GM21717 (cell line): ENCODE measurements at regions not wholly inside any gene's neighbourhood (a gene's known extent, or its start where the extent isn't known, plus 50 kb on each side); places are given as distances from the start of the nearest gene placed in this dataset.
"Not testable (repeated sequence)": the region's sequence is repeated elsewhere in the genome, so short reads cannot be mapped to it uniquely, and the experiment has no call there.

Experiments used
- ATAC-seq: cut with Tn5 transposase; IDR thresholded peaks from one replicate; pipeline ENCODE4 v1.9.1; 2021; ENCODE audit warnings: mild to moderate bottlenecking, moderate library complexity; ENCODE audit not compliant: unreplicated experiment

GRCh38 chr2:90209009-90209408, 1517.5 kb downstream of the RPIA start:
- ATAC-seq: no peak

DNA sequence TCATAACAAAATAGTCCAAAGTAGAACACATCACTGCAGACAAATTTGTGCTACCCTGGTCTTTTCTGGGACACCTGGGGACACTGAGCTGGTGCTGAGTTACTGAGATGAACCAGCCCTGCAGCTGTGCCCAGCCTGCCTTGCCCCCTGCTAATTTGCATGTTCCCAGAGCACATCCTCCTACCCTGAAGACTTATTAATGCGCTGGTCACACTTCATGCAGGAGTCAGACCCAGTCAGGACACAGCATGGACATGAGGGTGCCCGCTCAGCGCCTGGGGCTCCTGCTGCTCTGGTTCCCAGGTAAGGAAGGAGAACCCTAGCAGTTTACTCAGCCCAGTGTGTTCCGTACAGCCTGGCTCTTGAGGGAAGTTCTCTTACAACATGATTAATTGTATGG, 1518.3 kb downstream of the RPIA start:
- ATAC-seq: no peak

- ATAC-seq: not testable (repeated sequence)
Observed at GRCh38 chr2:90215880-90216279, 1524.4 kb downstream of the RPIA start.

GRCh38 chr2:90216801-90217200, 1525.3 kb downstream of the RPIA start:
- not testable (repeated sequence) for ATAC-seq

DNA sequence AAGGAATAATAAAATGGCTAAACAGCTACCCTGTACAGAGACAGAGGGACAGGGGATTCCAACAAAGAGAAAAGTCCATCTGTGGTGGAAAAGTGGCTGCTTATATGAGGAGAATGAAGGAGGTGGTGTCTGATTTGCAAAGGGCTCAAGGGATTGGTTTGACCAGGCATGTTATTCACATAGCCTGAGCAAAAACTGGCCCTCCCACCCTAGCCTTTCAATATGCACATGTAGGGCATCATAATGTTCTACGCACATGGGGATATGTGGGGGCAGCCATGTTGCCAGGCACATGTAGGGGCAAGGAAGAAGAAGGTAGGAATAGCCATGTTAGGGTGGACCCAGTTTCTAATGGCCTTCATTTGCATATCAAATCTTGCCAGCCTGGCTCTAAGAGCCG, 1527.1 kb downstream of the RPIA start:
- ATAC-seq: not testable (repeated sequence)

GRCh38 chr2:90220623-90221299, 1529.3 kb downstream of the RPIA start:
- not testable (repeated sequence) for ATAC-seq

DNA sequence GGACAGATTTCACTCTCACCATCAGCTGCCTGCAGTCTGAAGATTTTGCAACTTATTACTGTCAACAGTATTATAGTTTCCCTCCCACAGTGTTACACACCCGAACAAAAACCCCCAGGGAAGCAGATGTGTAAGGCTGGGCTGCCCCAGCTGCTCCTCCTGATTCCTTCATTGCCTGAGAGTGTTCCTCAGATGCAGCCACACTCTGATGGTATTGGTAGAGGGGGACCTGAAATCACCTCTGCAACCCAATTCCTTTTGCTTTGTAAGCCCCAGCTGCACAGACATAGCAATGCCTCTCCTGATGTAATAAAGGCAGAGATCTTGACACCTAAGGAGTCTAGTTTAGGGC, 1529.8 kb downstream of the RPIA start:
- ATAC-seq: no peak

- not testable (repeated sequence) for ATAC-seq
Observed at GRCh38 chr2:90224767-90225166, 1533.3 kb downstream of the RPIA start.

DNA sequence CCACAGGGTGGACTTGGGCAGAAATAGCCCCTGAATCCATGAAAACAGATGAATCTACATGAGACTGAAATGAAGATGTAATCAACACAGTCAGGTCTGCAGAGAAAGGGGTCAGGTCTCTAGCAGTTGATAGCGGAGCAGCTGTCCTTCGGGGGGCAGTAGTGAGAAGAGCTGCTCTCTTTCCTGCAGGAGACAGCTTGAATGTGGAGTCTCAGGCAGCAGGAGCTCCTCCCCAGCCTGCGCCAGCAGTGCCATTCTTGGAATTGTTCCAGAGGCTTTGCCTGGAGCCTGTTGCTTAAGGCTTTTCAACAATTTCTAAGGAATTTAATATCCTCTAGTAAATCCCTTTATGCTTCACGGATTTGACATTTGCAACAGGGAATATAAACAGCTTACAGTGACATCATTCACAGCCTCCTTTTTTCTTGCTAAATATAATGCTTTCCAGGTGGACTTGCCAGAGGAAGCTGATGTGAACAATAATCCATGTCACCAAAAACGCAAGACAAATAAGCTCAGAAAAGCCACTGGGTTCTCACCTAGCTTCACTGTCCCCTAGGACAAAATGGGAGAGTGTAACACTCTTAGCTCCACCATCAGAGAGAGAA, 1535.1 kb downstream of the RPIA start:
- ATAC-seq: not testable (repeated sequence)

DNA sequence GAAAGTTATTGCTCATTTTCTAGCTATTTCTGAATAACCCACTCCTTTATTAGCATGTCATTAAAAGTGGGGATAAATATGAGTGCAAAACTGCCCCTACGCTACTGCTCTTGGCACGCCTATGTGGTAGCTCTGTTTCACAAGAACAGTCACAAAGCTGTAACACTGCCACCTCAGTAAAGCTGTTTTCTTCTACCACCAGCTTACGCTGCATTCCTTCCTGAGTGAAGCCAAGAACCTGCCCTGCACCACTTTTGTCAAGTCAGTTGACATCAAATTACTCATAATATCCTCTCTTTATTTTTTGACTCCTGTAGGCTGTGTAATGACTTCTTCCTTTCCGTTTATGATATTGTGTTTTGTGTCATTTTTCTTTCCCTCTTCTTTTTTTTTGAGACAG, 1539.7 kb downstream of the RPIA start:
- ATAC-seq: not testable (repeated sequence)

DNA sequence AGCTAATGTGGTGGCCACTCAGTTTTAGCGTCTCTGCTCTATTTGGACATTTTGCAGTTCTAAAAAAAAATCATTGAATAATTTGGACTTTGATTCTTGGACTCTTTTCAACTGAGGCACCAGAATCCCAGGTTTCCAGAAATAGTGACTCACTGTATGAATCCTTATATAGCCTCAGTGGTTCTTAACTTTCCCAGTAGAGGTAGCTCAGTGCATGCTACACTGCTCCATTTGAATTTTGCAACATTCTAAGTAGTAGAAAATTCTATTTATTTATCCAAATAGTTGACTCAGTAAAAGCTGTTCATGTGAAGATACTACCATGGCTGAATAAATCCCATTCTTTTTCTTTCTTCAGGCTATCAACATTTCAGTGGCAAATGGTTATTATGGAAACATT, 1544.0 kb downstream of the RPIA start:
- not testable (repeated sequence) for ATAC-seq

- ATAC-seq: not testable (repeated sequence)
Observed at GRCh38 chr2:90237923-90238361, 1546.5 kb downstream of the RPIA start.

DNA sequence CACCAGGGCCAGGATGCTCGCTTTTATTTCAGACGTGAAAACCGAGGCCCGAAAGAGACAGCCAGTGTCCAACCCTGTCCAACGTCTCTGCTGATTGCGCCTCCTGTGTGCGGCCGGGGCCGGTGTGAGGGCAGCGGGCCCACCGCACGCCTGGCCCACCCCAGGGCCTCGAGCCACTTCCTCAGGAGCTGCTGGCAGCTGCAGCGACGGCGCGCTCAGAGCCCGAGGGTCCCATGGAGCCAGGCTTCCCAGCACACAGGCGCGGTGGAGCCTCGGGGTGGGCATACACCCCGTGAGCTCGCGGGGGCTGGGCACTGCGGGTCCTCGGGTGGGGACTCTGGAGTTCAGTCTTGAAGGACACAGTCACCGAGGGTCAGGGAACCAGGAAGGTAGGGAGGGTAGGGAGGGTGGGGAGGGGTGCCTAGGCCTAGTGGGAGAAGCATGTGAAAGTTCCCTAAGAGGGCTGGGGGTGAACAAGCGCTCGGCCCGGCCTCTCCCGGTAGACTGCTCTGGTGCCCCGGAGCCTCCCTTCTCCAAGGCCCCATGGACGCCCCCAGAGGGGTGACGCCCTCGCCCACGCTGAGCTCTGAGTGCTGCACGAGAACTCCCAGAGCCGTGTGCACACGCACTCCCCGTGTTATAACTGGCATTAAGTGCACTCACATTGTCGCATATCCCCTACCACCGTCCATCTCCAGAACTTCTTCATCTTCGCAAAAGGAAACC, 1547.2 kb downstream of the RPIA start:
- not testable (repeated sequence) for ATAC-seq

DNA sequence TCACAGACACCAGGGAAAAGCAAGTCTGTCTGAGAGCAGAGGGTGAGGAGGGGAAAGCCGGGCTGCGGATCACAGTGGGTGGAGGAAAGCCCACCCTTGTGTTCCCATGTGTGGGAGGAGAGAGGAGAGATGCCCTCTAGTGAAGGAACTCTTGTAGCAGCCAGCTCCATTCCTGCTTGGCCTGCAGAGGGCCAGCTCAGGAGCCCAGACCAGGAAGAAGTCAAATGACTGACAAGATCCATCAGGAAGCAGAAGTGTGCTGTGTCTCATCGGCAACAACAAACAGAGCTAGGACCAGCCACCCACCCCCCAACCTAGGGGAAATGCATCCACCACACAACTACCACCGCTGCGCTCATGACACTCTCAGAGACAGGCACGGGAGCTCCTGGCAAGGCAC, 1548.3 kb downstream of the RPIA start:
- not testable (repeated sequence) for ATAC-seq

GRCh38 chr2:90244902-90245765, 1553.7 kb downstream of the RPIA start:
- not testable (repeated sequence) for ATAC-seq

DNA sequence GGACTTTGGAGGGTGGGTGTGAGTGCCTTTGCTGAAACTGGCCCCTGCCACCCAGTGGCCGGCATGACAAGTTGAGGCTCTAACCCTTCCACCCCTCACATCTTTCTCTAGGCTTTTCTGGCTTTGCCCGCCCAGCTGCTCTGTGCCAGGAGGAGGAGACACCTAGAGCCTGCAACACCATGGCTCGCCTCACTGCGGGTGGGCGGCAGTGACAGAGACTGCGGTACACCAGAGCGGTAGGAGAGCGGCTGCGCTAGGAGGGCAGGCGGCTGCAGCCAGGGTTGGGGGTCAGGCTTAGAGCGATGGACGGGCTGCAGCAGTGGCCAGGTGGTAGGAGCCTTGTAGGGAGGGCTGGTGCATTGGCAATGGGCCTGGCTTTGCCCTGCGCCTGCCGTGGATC, 1556.9 kb downstream of the RPIA start:
- ATAC-seq: not testable (repeated sequence)

DNA sequence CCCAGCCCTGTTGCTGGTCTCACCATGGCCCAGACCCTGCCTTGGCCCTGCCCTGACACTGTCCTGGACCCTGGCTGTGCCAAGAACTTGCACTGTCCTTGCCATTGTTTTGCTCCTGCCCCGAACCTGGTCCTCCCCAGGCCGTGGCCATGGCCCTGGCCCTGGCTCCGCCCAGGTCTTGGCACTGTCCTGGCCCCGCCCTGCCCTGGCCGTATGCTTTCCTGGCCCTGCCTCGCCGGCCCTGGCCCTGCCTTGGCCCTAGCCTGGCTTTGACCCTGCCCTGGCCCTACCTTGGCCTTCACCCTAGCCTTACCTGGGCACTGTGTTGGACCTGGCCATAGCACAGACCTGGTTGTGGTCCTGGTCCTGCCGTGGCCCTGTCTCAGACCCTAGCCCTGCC, 1558.9 kb downstream of the RPIA start:
- ATAC-seq: not testable (repeated sequence)

- not testable (repeated sequence) for ATAC-seq
Observed at GRCh38 chr2:90251576-90251975, 1560.1 kb downstream of the RPIA start.

GRCh38 chr2:90253306-90253705, 1561.8 kb downstream of the RPIA start:
- ATAC-seq: not testable (repeated sequence)

DNA sequence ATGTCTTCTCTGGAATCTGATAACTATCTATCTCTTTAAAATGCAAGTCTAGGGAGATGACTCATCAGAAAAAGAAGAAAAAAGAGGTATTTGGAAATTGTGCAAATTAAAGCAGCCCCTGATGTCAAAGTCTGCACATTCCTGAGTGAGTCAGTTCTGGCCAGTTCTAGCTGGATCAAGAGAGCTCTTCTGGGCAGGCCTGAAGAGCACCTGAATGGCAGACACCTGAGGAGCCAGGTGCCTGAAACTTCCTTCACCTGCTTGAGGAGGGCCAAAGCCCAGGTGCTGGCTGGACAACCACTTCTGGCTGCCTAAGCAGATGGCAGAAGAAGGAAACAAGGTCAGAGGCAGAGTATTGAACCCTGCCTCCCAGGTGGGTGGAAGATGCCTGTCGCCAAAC, 1575.4 kb downstream of the RPIA start:
- not testable (repeated sequence) for ATAC-seq

DNA sequence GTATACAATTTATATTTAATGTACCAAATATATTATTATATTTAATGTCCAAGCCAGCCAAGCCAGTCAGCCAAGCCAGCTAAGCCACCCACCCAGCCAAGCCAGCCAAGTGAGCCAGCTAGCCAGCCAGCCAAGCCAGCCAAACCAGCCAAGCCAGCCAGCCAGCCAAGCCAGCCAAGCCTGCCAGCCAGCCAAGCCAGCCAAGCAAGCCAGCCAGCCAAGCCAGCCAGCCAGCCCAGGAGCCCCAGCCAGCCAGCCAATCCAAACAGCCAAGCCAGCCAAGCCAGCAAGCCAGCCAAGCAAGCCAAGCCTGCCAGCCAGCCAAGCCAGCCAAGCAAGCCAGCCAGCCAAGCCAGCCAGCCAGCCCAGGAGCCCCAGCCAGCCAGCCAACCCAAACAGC, 1596.3 kb downstream of the RPIA start:
- ATAC-seq: not testable (repeated sequence)
